Upper lobe of left lung (tissue), 6 donors: ENCODE measurements at regions not wholly inside any gene's neighbourhood (a gene's known extent, or its start where the extent isn't known, plus 50 kb on each side); places are given as distances from the start of the nearest gene placed in this dataset.

Source experiments
- ATAC-seq, 2 donors: fragments of 200-7000 bp; cut with Tn5 transposase; one replicate each; pipeline ENCODE4 v1.9.1; 2022; ENCODE audit warnings: mild to moderate bottlenecking in 2 of 2, moderate library complexity in 2 of 2; ENCODE audit not compliant: low FRiP score in 2 of 2
- DNase-seq, 2 donors: peaks; one replicate each; pipeline ENCODE4 v3.0.0-alpha.2; 2019 to 2020
- H3K27ac ChIP-seq, 4 donors: fragments of 200-600 bp; sonication (generic); one replicate each; pipeline ENCODE4 v1.5.1; 2016 to 2019
- H3K27me3 ChIP-seq, 4 donors: fragments of 200-600 bp; sonication (generic); one replicate each; pipeline ENCODE4 v1.5.1; 2017 to 2019
- H3K36me3 ChIP-seq, 4 donors: fragments of 200-600 bp; sonication (generic); one replicate each; pipeline ENCODE4 v1.5.1; 2016 to 2019
- H3K4me1 ChIP-seq, 4 donors: fragments of 200-600 bp; sonication (generic); one replicate each; pipeline ENCODE4 v1.5.1; 2018 to 2019
- H3K4me3 ChIP-seq, 4 donors: fragments of 200-600 bp; sonication (generic); one replicate each; pipeline ENCODE4 v1.5.1; 2017 to 2019; ENCODE audit warnings: mild to moderate bottlenecking in 2 of 4, moderate library complexity in 1 of 4
- H3K9me3 ChIP-seq, 4 donors: fragments of 200-600 bp; sonication (generic); one replicate each; pipeline ENCODE4 v1.5.1; 2018 to 2019
- EP300 ChIP-seq, 4 donors: sonication (generic); formaldehyde crosslinking; IDR thresholded peaks; one replicate each; pipeline ENCODE4 v1.5.1; 2017; ENCODE audit warnings: antibody characterized with exemption in 4 of 4, control low read depth in 2 of 4
- POLR2A ChIP-seq, 4 donors: fragments of 450-650 bp; IDR thresholded peaks; one replicate each; pipeline ENCODE4 v1.5.1; 2016 to 2017; ENCODE audit warnings: antibody characterized with exemption in 4 of 4, mild to moderate bottlenecking in 2 of 4
- POLR2AphosphoS5 ChIP-seq, 2 donors: sonication (generic); formaldehyde crosslinking; IDR thresholded peaks; one replicate each; pipeline ENCODE4 v1.5.1; 2017; ENCODE audit warnings: antibody characterized with exemption in 2 of 2
- WGBS, 2 donors: methylation state at CpG; one replicate each; pipeline ENCODE4 v1.1.5; 2017 to 2018; 5-methylcytosine and 5-hydroxymethylcytosine counted together
- TF ChIP-seq, protein P1 (sequence below), 6 experiments: fragments of 450-650 bp in 4 of 6; fragments of 200-600 bp in 2 of 6; sonication (generic) in 2 of 6; IDR thresholded peaks; one replicate each; pipeline ENCODE4 v1.5.1; 2016 to 2019; ENCODE audit warnings: antibody characterized with exemption in 6 of 6
- donor health status: DM: no; HTN: no; CAD: no; lungs with moderate emphysema.
- donor health status: DM: no; HTN: yes; CAD: no; lungs with severe emphysema.

DNA sequence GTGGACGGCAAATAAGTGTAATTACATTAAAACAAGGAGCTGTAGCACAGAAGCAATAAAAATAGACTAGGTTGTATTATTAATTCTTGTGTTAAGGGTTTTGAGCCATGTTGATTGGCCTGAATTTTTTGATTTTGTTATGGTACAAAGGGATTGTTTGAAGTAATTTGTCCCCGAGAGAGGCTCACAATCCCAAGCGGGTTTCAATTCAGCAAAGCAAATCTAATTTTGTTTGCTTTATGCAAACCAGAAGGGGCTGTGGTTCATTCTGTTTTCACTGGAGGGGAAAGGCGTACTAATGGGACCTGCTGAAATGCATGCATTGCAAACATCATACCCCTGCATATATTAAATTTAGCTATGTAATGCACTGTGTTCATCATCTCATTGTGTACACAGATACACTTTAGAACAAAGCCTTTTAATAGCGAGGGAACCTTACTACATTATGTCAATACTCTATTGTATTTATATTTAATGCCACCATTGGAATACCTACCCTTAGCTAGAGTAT, 379.5 kb upstream of the POU3F2 start:
- Histone ChIP-seq H3K36me3 (no peaks in the 10 kb centered on the region), H3K4me3 (no peak overlapping the region), H3K27ac (no peak overlapping the region), H3K4me1 (no peaks in the 10 kb centered on the region), H3K27me3 (no peaks in the 10 kb centered on the region), H3K9me3 (no peaks in the 10 kb centered on the region)
- WGBS, 2 donors = 87 to 91% methylated on average over 5 of the region's 5 CpGs
- TF ChIP-seq EP300 (IDR thresholded peaks at IDR 0.05) = no peak
- no peak for TF ChIP-seq POLR2A (IDR thresholded peaks at IDR 0.05)
- TF ChIP-seq, protein P1, sequence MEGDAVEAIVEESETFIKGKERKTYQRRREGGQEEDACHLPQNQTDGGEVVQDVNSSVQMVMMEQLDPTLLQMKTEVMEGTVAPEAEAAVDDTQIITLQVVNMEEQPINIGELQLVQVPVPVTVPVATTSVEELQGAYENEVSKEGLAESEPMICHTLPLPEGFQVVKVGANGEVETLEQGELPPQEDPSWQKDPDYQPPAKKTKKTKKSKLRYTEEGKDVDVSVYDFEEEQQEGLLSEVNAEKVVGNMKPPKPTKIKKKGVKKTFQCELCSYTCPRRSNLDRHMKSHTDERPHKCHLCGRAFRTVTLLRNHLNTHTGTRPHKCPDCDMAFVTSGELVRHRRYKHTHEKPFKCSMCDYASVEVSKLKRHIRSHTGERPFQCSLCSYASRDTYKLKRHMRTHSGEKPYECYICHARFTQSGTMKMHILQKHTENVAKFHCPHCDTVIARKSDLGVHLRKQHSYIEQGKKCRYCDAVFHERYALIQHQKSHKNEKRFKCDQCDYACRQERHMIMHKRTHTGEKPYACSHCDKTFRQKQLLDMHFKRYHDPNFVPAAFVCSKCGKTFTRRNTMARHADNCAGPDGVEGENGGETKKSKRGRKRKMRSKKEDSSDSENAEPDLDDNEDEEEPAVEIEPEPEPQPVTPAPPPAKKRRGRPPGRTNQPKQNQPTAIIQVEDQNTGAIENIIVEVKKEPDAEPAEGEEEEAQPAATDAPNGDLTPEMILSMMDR (IDR thresholded peaks at IDR 0.05) = no peak
- no peak for TF ChIP-seq POLR2AphosphoS5 (IDR thresholded peaks at IDR 0.05)
- ATAC-seq (no peak), DNase-seq (no peak)

DNA sequence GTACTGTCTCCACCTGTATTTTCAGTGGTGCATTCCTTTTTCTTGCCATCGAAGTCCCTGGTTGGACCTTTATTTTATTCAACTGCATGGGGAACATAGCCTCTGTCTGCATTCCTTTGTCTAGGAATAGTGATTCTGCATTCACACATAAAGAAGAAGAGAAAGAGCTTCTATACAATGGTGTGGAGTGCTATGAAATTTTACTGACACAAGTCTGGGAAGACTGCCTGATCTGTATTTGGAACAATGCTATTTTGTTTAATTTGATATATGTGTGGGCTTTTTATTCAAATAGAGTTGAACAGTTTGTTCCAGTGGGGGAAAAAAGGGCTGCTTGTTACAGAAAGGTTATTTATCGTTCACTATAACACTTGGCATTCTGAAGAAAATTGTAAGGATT, 375.7 kb upstream of the POU3F2 start:
- no peak overlapping the region for H3K27ac ChIP-seq
- DNase-seq = no peak
- no peak for ATAC-seq
- no peak overlapping the region for H3K4me3 ChIP-seq
- WGBS, 2 donors = 81 to 91% methylated on average over 2 of the region's 2 CpGs
- no peaks in the 10 kb centered on the region for H3K9me3 ChIP-seq
- H3K27me3 ChIP-seq = no peaks in the 10 kb centered on the region
- no peaks in the 10 kb centered on the region for H3K4me1 ChIP-seq
- TF ChIP-seq, protein P1 (IDR thresholded peaks at IDR 0.05) = no peak
- TF ChIP-seq POLR2A (IDR thresholded peaks at IDR 0.05) (no peak), POLR2AphosphoS5 (IDR thresholded peaks at IDR 0.05) (no peak), EP300 (IDR thresholded peaks at IDR 0.05) (no peak)
- H3K36me3 ChIP-seq = no peaks in the 10 kb centered on the region

DNA sequence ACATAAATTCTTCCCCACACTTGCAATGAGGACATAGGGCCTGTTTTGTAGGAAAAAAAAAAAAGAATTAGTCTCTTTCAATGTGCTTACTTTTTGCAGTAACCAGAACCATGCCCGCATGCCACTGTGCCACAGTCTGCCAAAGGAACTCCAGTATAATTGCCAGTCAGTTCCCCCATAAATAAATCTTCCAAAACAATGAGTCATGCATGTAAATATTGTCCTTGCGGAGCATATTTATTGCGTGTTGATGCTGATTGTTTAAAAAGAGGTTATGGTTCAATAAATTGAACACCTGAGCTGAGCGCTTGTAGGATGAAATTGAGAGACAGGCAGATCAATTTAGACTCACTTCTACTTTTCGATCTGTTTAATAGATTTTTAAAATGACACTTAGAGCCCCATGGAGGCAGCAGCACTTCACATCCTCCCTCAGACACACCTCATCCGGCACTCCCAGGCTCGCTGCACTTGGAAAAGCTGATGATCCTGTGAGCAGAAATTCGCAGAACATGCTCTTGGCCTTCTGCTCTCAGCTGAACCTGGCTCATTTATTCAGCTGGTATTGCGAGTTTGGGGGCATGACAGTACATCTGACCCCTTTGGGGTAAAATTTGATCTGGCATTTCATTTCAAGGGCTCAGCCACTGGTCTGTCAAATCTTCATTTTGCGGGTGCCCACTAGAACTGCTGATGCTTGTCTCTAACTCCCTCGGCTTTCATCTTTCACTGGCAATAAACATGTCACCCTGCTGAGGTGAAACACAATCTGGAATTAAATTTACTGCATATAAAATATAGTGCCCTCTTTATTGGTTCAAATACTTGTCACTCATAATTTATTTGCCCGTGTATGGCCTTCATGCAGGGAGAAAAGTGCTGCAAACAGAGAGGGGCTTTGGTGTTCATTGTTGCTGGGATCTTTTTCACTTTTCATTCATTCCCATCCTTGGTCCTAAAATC, 371.1 kb upstream of the POU3F2 start:
- TF ChIP-seq EP300 (IDR thresholded peaks at IDR 0.05) (no peak), POLR2AphosphoS5 (IDR thresholded peaks at IDR 0.05) (no peak), POLR2A (IDR thresholded peaks at IDR 0.05) (no peak)
- TF ChIP-seq, protein P1 (IDR thresholded peaks at IDR 0.05) = no peak
- H3K27me3 ChIP-seq = no peaks in the 10 kb centered on the region
- no peaks in the 10 kb centered on the region for H3K9me3 ChIP-seq
- ATAC-seq (no peak), DNase-seq (no peak)
- no peaks in the 10 kb centered on the region for H3K4me1 ChIP-seq
- 84 to 86% methylated on average over 12 of the region's 12 CpGs for WGBS, 2 donors
- H3K36me3 ChIP-seq = no peaks in the 10 kb centered on the region
- H3K4me3 ChIP-seq = no peak overlapping the region
- no peak overlapping the region for H3K27ac ChIP-seq

DNA sequence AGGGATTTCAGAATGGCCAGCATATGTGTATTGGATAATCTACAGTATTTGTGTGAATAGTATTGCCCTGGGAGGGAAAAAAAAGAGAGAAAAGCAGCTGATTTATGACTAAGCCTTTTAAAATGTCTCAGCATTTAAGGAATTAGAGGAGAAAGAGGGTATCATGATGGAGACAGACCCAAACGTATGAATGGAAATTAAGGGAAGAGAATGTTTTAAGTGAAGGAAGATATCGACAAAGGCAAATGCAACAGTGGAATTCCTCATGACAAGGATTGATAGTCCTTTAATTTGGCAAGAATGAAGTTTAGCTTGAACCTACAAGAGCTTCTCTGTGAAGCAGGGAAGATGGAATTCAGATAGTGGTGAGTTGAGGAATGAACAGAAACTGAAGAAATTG, 367.3 kb upstream of the POU3F2 start:
- no peak for ATAC-seq
- no peaks in the 10 kb centered on the region for H3K36me3 ChIP-seq
- no peaks in the 10 kb centered on the region for H3K4me1 ChIP-seq
- H3K9me3 ChIP-seq = no peaks in the 10 kb centered on the region
- WGBS, 2 donors = 66 to 68% methylated on average over 2 of the region's 2 CpGs
- H3K4me3 ChIP-seq = no peak overlapping the region
- TF ChIP-seq EP300 (IDR thresholded peaks at IDR 0.05) = no peak
- TF ChIP-seq POLR2A (IDR thresholded peaks at IDR 0.05) = no peak
- no peak for TF ChIP-seq POLR2AphosphoS5 (IDR thresholded peaks at IDR 0.05)
- TF ChIP-seq, protein P1 (IDR thresholded peaks at IDR 0.05) = no peak
- no peak overlapping the region for H3K27ac ChIP-seq
- H3K27me3 ChIP-seq = no peaks in the 10 kb centered on the region
- DNase-seq = no peak
